Gastrocnemius medialis (tissue), 4 donors: ENCODE measurements at regions not wholly inside any gene's neighbourhood (a gene's known extent, or its start where the extent isn't known, plus 50 kb on each side); places are given as distances from the start of the nearest gene placed in this dataset.

ENCODE experiments used
- ATAC-seq, 2 donors: fragments of 150-250 bp; one replicate each; pipeline ENCODE4 v1.9.1; 2016
- DNase-seq, 2 donors: peaks; one replicate each; pipeline ENCODE4 v3.0.0-alpha.2; 2019
- H3K27ac ChIP-seq, 4 donors: fragments of 200-600 bp; sonication (generic); 1 replicate in 1 of 4; 2 replicates in 3 of 4; pipeline ENCODE4 v1.5.1; 2016 to 2018; ENCODE audit warnings: mild to moderate bottlenecking in 2 of 4, moderate library complexity in 1 of 4
- H3K27me3 ChIP-seq, 3 donors: fragments of 200-600 bp; sonication (generic) in 2 of 3; 1 replicate in 1 of 3; 2 replicates in 2 of 3; pipeline versions ENCODE4 v1.5.1 to v1.6.0; 2016 to 2019; ENCODE audit warnings: mild to moderate bottlenecking in 1 of 3, moderate library complexity in 1 of 3
- H3K36me3 ChIP-seq, 2 donors: fragments of 200-600 bp; sonication (generic) in 1 of 2; one replicate each; pipeline ENCODE4 v1.5.1; 2017 to 2018
- H3K4me1 ChIP-seq, 2 donors: fragments of 200-600 bp; sonication (generic) in 1 of 2; one replicate each; pipeline ENCODE4 v1.5.1; 2016 to 2017; ENCODE audit warnings: mild to moderate bottlenecking in 2 of 2
- H3K4me3 ChIP-seq, 4 donors: fragments of 200-600 bp; sonication (generic) in 3 of 4; 1 replicate in 1 of 4; 2 replicates in 3 of 4; pipeline ENCODE4 v1.5.1; 2016 to 2019; ENCODE audit warnings: mild to moderate bottlenecking in 2 of 4
- H3K9me3 ChIP-seq, 3 donors: fragments of 200-600 bp; sonication (generic) in 2 of 3; 1 replicate in 1 of 3; 2 replicates in 2 of 3; pipeline ENCODE4 v1.5.1; 2016 to 2019
- POLR2A ChIP-seq, 2 donors: fragments of 450-650 bp; IDR thresholded peaks; one replicate each; pipeline ENCODE4 v1.6.1; 2017; ENCODE audit warnings: antibody characterized with exemption in 2 of 2, mild to moderate bottlenecking in 2 of 2, moderate library complexity in 2 of 2
- in situ Hi-C, 4 donors: fragments of 200-750 bp; cut with MboI; loops; one replicate each; pipeline versions ENCODE4 v1.15.0 to v1.8.0; 2017; ENCODE audit warnings: low sequenced_read_pairs in 4 of 4
- intact Hi-C: fragments of 100-400 bp; cut with DNase I; formaldehyde crosslinking; loops from one replicate; pipeline ENCODE4 v1.15.1; 2023; ENCODE audit warnings: low total_unique reads
- TF ChIP-seq, protein P1 (sequence below), 5 experiments: fragments of 450-650 bp in 3 of 5; fragments of 200-600 bp in 2 of 5; sonication (generic) in 2 of 5; IDR thresholded peaks in 4 of 5; conservative IDR thresholded peaks in 1 of 5; 1 replicate in 4 of 5; 2 replicates in 1 of 5; pipeline ENCODE4 v1.5.1; 2016 to 2019; ENCODE audit warnings: antibody characterized with exemption in 5 of 5, mild to moderate bottlenecking in 3 of 5, moderate library complexity in 3 of 5

- no peak for TF ChIP-seq POLR2A (IDR thresholded peaks at IDR 0.05)
- TF ChIP-seq, protein P1, sequence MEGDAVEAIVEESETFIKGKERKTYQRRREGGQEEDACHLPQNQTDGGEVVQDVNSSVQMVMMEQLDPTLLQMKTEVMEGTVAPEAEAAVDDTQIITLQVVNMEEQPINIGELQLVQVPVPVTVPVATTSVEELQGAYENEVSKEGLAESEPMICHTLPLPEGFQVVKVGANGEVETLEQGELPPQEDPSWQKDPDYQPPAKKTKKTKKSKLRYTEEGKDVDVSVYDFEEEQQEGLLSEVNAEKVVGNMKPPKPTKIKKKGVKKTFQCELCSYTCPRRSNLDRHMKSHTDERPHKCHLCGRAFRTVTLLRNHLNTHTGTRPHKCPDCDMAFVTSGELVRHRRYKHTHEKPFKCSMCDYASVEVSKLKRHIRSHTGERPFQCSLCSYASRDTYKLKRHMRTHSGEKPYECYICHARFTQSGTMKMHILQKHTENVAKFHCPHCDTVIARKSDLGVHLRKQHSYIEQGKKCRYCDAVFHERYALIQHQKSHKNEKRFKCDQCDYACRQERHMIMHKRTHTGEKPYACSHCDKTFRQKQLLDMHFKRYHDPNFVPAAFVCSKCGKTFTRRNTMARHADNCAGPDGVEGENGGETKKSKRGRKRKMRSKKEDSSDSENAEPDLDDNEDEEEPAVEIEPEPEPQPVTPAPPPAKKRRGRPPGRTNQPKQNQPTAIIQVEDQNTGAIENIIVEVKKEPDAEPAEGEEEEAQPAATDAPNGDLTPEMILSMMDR (IDR thresholded peaks at IDR 0.05 in 4 of 5, conservative IDR thresholded peaks at IDR 0.05 in 1 of 5), result no peak
- Histone ChIP-seq H3K4me3 (no peak overlapping the region), H3K27ac (peak overlapping the region; percentile 48 to 56 (median 54)), H3K27me3 (no peaks in the 10 kb centered on the region), H3K9me3 (no peaks in the 10 kb centered on the region), H3K4me1 (peaks cover 16 to 26% of the 10 kb centered on the region in 2 donors), H3K36me3 (no peaks in the 10 kb centered on the region)
- in situ Hi-C loops (no loop called here), intact Hi-C loops (loop anchor here (5.0 kb wide), 1 partner anchor 56 kb away; no protein-coding TSS in a partner anchor)
- peak; percentile 38 to 43 for ATAC-seq
- DNase-seq, result no peak
Observed at GRCh38 chr3:30231277-30232141, 374.9 kb upstream of the TGFBR2 start.

DNA sequence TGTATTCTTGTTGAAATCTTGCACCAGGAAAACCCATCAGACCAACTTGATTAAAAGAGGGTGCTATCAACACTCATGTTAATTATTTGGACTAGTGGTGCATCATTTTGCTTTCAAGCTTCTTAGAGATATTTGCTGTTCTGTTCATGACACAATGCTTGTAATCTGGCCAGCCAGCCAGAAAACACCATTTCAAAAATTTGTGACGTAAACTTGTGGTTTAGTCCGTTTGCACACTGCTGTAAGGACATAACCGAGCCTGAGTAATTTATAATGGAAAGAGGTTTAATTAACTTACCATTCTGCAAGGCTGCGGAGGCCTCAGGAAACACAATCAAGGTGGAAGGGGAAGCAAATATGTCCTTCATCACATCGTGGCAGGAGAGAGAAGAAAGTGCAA lies 374.3 kb upstream of the TGFBR2 start:
- intact Hi-C loops (loop anchor here (5.0 kb wide), 1 partner anchor 55 kb away; no protein-coding TSS in a partner anchor), in situ Hi-C loops (no loop called here)
- Histone ChIP-seq H3K4me1 (peaks cover 16 to 26% of the 10 kb centered on the region in 2 donors), H3K27ac (peak overlapping the region; percentile 48 to 56 (median 54)), H3K36me3 (no peaks in the 10 kb centered on the region), H3K4me3 (no peak overlapping the region), H3K9me3 (no peaks in the 10 kb centered on the region), H3K27me3 (no peaks in the 10 kb centered on the region)
- TF ChIP-seq POLR2A (IDR thresholded peaks at IDR 0.05), result no peak
- TF ChIP-seq, protein P1 (IDR thresholded peaks at IDR 0.05 in 4 of 5, conservative IDR thresholded peaks at IDR 0.05 in 1 of 5), result no peak
- DNase-seq, result peak in 1 of 2 donors; percentile 27
- peak; percentile 54 to 69 for ATAC-seq

DNA sequence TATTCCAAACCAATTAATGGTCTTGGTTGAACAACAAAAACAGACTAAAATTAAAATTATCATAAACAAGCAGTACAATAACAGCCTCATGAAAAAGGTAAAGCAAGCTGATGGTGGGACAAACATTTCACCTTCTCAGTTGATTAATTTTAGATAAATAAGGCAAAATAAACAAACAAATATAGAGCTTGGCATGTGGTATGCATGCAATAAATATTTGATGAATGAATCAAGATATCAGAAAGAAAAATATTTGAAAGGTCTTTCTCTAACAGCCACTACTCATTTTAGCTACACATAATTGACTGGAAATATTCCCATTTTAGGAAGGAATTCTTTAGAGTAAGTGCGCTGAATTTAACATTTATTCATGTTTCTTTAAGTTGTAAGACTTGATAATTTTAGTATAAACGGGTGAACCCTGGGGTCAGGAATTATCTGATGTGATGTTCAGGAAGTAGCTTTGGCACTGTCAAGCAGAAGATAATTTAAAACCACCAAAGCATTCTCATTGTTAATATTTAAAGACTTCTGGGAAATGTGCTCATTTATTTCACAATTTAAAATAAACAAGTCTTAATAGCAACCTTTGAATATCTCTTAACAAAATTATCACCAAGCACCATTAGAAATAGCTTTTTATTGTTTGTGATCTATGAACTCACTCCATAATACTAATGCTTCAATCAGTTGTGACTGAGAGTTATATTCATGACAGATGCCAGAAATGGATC lies 372.3 kb upstream of the TGFBR2 start:
- peaks cover 7 to 21% of the 10 kb centered on the region in 2 donors for H3K4me1 ChIP-seq
- intact Hi-C loops, result loop anchor here (5.0 kb wide), 1 partner anchor 53 kb away; no protein-coding TSS in a partner anchor
- no peak for DNase-seq
- no peak for ATAC-seq
- no peaks in the 10 kb centered on the region for H3K36me3 ChIP-seq
- in situ Hi-C loops, result no loop called here
- no peak overlapping the region for H3K4me3 ChIP-seq
- no peaks in the 10 kb centered on the region for H3K27me3 ChIP-seq
- TF ChIP-seq, protein P1 (IDR thresholded peaks at IDR 0.05 in 4 of 5, conservative IDR thresholded peaks at IDR 0.05 in 1 of 5), result no peak
- no peak for TF ChIP-seq POLR2A (IDR thresholded peaks at IDR 0.05)
- no peaks in the 10 kb centered on the region for H3K9me3 ChIP-seq
- no peak overlapping the region for H3K27ac ChIP-seq

DNA sequence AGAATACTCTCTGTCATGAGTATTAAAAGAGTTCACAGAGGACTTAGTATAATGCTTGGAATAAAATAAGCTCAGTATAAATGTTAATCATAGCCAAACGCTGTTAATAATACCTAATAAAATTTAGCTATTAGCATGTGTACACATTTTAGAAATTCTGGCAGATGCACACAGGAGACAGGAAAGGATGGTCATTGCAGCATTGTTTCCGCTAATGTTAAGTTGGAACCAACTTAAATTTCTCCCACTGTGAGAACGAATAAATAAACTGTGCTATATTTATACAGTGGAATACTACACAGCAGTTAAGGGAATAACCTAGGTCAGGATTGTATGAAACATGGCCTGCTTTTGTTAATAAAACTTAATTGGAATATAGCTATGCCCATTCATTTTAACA lies 370.4 kb upstream of the TGFBR2 start:
- H3K27ac ChIP-seq, result no peak overlapping the region
- ATAC-seq (no peak), DNase-seq (no peak)
- H3K9me3 ChIP-seq, result no peaks in the 10 kb centered on the region
- no peaks in the 10 kb centered on the region for H3K36me3 ChIP-seq
- intact Hi-C loops, result no loop called here
- in situ Hi-C loops, result no loop called here
- peaks cover 3 to 18% of the 10 kb centered on the region in 2 donors for H3K4me1 ChIP-seq
- no peak for TF ChIP-seq POLR2A (IDR thresholded peaks at IDR 0.05)
- no peaks in the 10 kb centered on the region for H3K27me3 ChIP-seq
- no peak overlapping the region for H3K4me3 ChIP-seq

GRCh38 chr3:30241721-30242120 lies 364.7 kb upstream of the TGFBR2 start:
- no peaks in the 10 kb centered on the region for H3K27me3 ChIP-seq
- intact Hi-C loops (no loop called here), in situ Hi-C loops (no loop called here)
- H3K4me3 ChIP-seq, result no peak overlapping the region
- no peaks in the 10 kb centered on the region for H3K36me3 ChIP-seq
- no peak for ATAC-seq
- H3K27ac ChIP-seq, result no peak overlapping the region
- DNase-seq, result no peak
- H3K9me3 ChIP-seq, result no peaks in the 10 kb centered on the region
- H3K4me1 ChIP-seq, result no peaks in the 10 kb centered on the region
- TF ChIP-seq, protein P1 (IDR thresholded peaks at IDR 0.05 in 4 of 5, conservative IDR thresholded peaks at IDR 0.05 in 1 of 5), result no peak
- TF ChIP-seq POLR2A (IDR thresholded peaks at IDR 0.05), result no peak
